NCI-H1694 (cell line): ENCODE measurements at regions not wholly inside any gene's neighbourhood (a gene's known extent, or its start where the extent isn't known, plus 50 kb on each side); places are given as distances from the start of the nearest gene placed in this dataset.

Source experiments
- DNase-seq: peaks from one replicate; lab custom pipeline; 2025; lab: John Stamatoyannopoulos, UW

DNA sequence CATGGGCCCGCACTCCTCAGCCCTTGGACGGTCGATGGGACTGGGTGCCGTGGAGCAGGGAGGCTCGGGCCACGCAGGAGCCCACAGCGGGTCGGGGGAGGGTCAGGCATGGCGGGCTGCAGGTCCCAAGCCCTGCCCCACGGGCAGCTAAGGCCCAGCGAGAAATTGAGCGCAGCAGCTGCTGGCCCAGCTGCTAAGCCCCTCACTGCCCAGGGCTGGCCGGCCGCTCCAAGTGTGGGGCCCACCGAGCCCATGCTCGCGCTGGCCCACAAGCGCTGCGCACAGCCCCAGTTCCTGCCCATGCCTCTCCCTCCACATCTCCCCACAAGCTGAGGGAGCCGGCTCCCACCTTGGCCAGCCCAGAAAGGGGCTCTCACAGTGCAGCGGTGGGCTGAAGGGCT is 259.4 kb downstream of the VGLL3 start:
- no peak for DNase-seq

DNA sequence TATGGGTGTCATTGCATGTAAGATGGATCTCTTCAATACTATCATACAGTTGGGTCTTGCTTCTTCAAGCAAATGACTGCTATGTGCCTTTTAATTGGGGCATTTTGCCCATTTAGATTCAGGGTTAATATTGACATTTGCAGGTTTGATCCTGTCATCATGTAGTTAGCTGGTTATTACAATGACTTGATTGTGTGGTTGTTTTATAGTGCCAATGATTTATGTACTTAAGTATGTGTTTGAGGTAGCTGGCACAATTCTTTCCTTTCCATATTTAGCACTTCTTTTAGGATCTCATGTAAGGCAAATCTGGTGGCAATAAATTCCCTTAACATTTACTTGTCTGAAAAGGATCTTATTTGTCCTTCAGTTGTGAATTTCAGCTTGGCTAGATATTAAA is 267.5 kb downstream of the VGLL3 start:
- no peak for DNase-seq

DNA sequence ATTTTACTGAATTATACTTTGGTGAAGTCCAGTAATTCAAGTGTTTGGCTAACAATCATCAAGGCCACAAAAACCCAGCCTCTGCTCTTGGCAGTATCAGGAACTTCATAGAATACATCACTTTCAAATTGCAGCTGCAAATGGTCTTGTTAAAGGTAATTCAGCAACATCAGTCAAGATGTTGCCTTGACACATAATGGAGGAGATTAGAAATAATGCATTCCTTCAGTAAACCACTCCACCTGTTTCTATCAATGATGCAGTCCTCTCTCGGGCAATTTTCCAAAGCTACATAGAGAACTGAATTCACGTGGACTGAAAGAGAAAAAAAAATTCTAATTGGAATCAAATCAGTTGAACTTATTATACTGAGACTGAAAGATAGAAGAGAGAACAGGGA is 279.3 kb downstream of the VGLL3 start:
- DNase-seq, result no peak

DNA sequence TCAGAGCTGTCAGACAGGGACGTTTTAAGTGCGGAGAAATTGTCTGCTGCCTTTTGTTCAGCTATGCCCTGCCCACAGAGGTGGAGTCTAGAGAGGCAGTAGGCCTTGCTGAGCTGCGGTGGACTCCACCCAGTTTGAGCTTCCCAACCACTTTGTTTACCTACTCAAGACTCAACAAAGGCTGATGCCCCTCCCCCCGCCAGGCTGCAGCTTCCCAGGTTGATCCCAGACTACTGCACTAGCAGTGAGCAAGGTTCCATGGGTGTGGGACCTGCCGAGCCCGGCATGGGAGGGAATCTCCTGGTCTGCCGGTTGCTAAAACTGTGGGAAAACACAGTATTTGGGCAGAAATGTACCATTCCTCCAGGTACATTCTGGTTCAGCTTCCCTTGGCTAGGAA is 282.1 kb downstream of the VGLL3 start:
- DNase-seq, result no peak

DNA sequence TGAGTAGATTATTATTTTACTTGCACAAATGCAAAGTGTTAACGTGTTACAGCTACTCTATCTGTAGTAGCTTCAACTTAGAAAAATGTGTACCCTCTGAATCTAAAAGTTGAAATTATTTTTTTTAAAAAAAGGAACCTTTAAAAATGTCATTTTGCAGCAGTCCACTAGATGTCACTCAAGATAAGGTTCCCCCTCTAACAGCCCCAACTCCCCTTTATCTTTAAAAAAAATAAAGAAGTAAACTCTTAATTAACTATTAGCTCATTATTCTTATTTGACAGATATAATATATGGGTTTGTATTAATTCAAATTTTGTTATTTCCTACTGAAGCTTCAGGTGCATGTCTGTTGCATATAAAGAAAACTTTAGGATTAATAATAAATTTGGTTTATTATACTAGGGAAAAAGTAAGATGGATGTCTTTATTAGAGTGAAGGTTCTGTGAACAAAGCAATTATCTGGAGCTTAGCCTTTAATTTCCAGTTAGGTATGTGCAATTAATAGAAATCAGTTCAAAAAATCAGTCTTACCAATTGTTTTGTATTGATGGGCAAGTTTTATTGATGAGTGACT is 288.5 kb downstream of the VGLL3 start:
- no peak for DNase-seq

DNA sequence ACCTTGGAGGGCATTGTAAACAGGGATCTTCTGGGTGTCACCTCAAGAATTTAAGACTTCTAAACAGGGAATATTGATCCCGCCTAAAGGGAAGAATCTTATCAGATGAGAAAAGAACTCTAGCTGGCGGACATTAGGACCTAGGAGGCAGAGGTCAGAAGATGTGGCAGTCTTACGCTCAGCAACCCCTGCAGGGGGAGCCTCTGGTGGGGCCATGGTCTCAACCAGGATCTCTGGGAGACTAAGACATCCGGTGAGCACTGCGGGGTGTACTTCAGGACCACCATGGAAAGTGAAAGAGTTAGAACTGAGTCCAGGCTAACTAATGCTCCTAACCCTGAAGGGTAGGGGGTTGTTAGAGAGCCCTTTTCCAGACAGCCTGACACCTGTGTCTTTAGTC is 295.2 kb downstream of the VGLL3 start:
- DNase-seq, result no peak

DNA sequence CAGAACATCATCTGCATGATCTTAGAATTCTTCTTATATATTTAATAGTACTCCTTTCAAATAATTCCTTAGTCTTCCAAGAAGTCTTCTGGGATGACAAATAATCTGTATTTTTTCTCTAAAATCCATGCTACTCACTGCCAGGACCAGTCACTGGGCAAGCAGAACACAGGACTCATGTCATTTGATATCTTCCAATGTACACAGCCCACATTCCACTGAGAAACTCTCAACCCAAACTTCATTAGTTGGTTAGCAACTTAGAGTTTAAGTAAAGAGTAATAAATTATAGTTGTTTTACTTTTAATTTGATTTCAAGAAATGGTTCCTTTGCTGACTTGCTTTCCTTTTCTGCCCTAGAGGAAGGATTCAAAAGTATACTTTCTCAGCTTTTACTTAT is 317.0 kb downstream of the VGLL3 start:
- DNase-seq, result no peak

DNA sequence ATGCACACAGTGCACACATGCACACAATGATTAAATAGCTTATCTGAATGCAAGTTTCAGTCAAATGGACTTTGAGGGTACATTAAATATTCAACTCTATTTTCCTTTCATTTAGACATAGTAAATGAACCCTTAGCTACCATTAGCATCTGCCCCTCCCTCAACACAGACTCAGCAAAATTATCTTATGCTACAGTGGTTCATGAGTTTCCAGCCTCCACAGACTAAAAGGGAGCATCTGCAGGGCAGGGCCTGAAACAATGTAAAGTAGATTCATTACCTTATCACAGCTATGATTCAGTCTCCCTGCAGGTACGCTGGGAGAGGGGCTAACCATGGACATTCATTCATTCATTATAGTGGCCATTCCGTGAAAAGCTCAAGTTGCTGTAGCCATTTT is 329.1 kb downstream of the VGLL3 start:
- DNase-seq, result no peak

DNA sequence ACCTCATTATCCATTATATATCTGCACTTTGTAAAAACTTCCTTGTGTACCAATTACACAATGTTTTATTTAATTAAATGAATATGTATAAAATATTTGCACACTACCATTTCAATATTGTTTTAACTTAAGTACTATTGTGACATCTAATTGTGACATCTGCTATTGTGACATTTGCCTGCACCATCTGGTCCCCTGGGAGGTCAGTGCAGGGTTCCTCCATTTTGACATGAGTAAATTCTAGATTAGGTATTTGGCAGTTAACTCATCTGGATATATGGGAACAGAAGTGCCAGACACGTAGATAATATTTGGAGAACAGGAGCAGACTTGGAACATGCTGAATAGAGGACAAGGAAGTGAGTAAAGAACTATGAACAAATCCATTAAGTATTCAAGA is 332.1 kb downstream of the VGLL3 start:
- no peak for DNase-seq

DNA sequence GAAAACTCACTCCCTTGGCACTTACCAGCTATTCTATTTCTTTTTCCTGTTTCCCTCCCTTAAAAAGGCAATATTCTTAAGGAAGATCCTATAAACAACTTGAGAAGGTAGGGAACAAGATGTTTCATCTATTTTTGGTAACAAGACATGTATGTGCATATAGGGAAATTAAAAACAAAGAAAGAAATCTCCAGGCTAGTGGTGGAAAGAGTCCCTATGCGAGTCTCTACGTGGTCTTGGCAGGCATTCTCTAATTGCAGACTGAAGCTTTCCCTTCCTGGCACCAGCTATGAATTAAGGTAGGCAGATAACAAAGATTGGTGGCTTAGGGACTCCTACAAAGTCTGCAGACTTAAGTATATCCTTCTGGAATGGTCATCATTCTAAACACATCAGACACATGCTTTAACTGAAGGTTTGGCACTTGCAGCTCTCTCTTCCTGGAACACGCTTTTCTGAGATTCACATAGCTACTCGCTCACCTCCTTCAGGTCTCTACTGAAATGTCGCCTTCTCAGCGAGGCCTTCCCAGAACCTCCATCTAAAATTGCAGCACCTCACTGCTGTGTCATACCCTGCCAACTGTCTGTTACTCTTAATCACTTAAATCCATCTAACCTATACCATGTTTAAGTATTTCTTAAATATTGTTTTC is 336.0 kb downstream of the VGLL3 start:
- DNase-seq, result no peak

DNA sequence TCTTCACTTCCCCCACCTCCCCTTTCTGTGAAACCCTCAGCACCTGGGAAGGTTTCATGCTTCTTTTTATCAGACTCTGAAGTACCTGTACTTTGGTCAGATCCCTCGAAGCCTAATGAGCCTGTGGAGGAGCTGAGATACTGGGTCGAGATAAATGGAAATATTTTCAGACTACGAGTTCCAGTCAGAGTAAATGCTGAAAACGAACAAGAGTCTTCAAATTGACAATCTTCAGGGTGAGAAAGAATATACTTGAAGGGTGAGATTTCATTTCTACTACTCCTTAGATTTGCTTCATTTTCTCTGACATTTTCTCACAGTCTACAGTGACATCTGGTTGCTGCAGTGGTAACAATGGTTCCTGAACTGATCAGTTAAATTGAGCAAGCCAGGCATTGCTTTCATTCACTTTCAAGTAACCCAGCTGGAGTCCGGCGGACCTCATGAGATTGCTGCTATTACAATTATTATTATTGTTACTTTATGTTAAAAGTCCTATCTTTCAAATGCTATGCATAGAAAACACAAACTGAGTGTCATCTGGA is 337.2 kb downstream of the VGLL3 start:
- no peak for DNase-seq

DNA sequence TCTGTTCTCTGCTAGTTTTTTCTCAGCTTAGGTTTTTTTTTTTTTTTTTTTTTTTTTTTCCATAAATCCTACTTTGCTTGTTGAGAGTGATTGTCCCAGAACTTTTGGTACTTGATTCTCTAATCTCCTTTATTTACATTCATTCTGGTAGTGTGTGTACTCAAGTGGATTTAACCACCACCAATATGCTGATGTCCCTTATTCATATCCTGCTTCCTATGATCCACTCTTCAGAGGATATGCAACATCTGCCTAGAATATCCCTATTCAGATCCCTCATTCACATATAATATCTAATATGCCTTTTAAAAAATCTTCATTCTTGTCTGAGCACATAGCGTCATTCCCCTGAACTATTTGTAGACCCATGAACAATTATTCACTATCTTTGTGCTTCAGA is 342.9 kb downstream of the VGLL3 start:
- no peak for DNase-seq

DNA sequence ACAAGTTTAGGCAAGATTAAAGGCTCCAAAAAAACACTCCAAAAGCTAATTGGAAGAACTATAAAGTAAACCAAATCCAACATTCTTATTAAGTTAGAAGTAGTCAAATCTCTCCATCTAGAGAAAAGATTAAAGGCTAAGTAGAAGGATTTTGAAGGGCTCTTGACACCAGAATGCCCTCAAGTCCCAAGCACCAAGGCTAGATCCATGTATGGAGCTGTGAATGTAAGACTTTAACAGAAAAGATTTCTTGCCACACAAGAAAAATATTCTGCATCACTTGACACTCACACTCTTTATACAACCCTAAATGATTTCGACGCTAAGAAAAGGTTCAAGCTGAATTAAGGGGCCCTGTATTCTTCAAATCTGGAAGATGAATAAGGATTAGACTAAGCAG is 345.2 kb downstream of the VGLL3 start:
- DNase-seq, result no peak

DNA sequence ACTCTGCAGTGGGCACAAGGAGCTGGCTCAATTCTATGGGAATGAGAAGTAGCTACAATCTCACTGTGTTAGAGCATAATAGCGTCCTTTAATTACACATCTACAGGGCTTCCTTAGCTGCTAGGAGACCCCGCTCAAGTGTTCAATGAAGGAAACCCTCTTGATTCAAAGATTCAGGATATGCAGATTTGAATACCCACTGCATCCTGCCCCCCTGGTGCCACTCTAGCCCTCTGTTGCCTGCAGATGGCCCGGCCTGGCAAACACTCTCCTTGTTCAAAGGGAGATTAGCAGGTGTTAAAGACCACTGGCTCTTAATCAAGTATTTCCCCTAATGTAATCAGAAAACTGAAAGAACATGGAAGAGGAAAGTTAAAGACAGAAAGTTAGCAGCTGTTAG is 356.6 kb downstream of the VGLL3 start:
- DNase-seq, result no peak

DNA sequence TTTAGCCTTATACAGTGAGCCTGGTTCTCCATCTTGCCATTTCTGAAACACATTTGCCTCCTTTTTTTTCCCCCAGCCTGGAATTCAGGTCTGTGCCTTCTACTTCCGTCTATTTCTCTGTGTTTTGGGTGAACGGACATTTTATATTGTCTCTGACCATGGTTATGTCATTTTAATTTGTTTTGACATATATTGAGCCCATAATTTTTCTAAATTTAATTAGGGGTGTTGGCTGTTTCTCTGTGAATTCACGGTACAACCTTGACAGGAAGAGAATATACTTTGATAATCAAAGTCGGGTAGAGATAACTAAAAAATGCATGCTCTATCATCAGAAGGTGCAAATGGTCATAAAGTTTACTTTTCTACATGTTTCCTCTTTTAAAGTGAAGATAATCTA is 361.4 kb downstream of the VGLL3 start:
- DNase-seq, result no peak

DNA sequence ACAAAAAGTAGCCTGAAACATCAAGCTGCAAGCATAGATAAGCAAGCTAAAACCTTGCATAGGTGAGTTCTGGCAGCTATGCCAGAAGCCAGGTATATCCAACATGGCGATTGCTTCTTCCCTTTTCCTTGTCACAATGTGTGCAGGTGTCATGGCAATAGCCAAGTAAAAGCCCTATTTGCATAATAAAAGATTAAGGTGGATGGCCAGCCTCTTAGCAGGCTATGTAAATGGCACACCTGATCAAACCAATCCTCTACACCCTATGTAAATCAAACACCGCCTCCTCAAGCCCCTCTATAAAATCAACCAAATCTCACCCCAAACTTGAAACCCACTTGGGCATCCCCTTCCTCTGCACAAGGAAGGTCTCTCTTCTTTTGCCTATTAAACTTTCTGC is 366.8 kb downstream of the VGLL3 start:
- no peak for DNase-seq

DNA sequence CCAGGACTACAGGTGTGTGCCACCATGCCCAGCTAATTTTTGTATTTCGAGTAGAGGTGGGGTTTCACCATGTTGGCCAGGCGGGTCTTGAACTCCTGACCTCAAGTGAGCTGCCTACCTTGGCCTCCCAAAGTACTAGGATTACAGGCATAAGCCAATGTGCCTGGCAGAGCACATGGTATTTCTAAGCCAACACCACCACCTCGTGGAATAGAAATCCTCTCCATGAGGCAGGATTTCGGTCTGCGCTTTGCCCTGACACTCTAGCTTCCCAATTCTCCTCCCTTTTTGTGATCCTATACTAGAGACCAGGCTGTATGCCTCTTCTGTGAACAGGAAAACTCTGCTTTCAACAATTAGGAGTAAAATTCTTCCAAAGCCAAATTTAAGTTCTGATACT is 372.2 kb downstream of the VGLL3 start:
- DNase-seq, result no peak

DNA sequence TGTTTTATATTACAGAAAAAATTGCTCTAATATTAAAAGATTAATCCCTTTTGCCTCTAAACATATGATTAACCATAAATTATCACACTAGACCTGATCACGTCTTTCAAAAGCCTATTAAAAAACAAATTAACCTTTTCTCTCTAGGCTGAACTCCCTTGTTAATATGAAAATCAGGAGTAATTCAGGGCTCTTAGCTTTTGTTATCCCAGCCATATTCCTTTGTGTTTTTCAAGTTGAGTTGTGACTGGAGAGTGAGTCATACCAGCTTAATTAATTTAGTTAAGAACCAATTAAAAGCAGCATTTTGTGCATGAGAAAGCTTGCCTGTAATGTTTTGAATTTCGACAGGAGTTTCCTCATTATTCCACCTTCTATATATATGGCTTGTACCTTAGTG is 385.8 kb downstream of the VGLL3 start:
- DNase-seq, result no peak

DNA sequence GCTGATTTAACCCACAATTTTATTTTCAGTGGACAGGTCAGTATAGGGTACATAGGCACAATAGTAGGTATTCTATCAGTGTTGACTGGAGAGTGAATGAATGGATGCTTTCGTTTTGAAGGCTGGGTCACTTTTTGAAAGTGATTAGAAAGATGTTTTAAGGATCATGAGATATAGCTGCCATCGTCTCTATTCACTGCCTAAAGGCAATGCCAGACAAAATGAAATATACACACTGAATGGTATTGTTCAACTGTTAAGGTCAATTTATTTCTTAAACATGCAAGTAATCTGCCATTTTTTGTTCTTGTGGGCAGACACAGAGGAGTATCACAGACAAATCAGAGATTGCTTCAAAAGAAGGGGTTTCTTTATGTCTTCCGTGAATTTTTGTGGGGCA is 395.3 kb downstream of the VGLL3 start:
- DNase-seq, result no peak

DNA sequence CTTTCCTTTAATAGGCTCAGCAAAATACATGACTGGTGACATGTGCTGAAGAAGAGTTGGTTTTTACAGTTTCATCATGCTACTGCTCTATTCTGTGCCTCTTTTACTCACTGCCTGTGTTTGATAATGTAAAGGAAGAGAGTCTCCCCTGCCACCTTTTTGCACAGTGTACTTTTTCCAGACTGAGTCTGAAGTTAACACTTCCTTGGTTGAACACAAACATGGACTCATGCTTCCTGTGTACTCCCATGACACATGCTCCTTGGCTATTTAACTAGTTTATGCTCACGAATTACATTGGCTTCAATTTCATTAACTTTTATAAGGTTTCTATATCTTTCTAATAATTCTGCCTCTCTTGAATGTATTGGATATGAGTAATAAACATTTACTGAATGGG is 396.1 kb downstream of the VGLL3 start:
- DNase-seq, result no peak

DNA sequence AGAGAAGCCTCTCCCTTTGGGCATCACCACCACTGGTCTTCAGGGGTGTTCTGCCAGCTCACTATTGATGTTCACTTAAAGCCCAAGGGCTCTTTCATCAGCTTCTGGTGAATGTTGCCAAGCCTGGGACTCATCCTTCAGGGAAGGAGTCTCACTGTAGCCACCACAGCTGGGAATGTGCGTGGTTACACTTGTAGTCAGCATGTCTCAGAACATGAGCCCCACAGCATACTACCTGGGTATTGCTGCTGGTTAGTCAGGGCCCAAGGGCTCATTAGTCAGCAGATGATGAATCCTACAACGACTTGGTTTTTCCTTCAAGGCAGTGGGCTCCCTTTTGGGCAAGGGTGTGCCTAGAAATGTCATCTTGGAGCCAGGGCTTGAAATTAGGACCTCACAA is 412.9 kb downstream of the VGLL3 start:
- DNase-seq, result no peak

DNA sequence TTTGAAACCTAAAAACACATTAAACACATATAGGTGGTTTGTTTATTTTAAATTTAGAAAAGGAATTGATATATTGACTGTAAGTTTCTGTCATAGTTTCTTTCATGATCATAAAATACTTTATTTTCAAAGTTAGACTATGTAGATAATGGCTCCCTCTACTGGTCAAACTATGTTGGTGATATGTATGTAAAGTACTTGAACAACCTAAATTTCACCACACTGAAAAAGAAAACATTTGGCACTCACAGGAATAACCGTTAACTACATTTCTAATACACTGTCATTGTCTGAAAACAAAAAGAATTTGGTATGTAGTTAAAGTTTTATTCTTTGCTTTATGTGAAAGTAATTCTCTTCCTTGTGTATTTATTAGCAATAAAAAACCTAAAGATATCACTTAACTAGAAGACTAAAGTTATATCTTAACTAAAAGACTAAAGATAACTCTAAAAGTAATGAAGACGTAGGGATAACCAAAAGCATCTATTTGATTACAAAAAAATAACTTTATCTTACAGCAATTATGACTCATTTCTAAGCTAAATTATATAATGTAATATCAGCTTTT is 427.5 kb downstream of the VGLL3 start:
- DNase-seq, result peak; percentile 16

DNA sequence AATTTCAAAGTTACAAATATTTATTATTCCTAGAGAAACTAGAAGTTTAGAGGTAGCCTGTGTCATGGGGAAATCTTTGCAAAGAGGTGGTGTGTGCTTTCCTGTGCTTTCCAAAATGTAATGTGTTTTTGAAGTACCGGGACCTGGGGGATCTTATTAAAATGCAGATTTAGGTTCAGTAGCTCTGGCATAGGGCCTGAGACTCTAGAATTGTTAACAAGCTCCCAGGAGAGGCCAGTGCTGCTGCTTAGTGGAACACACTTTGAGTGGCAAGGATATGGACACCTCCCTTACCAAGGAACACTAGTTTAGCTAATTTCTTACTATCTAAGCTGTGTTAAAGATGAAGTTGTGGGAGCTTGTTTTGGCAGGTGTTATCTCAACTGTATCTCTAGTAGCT is 428.9 kb downstream of the VGLL3 start:
- DNase-seq, result no peak

DNA sequence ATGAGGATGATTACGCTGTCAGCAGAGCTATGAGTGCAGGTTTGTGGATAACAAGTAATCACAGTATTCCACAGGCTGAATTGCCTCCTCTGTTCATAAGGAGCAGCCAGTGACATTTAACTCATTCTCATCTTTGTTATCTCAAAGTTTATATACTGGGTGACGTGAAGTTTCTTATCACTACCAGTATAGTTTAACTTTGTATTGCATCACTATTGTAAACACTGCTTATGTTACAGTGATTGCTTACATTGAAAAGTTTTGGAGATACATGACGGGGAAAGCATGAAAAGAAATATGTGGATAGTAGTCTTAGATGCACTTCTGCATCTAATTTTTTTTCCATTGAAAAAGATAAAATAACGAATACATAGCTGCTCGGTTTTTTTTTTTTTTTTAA is 429.7 kb downstream of the VGLL3 start:
- DNase-seq, result no peak
